ENCODE measurements at regions not wholly inside any gene's neighbourhood (a gene's known extent, or its start where the extent isn't known, plus 50 kb on each side); places are given as distances from the start of the nearest gene placed in this dataset.

GRCh38 chr3:144294659-144295538 is 323.3 kb downstream of the DIPK2A start:
- no peaks in the 10 kb centered on the region for H3K36me3 ChIP-seq (ENCODE audit: control insufficient read depth in 1 of 2, insufficient read depth in 2 of 2, low read length in 2 of 2)
- no peaks in the 10 kb centered on the region for H3K27me3 ChIP-seq (ENCODE audit: low read depth, low read length)
- no peak overlapping the region for H3K4me3 ChIP-seq (ENCODE audit: low read depth in 1 of 2, low read length in 2 of 2)
- H3K27ac ChIP-seq (ENCODE audit: low read length): no peak overlapping the region
- H3K4me1 ChIP-seq (ENCODE audit: control insufficient read depth in 1 of 2, insufficient read depth in 2 of 2, low read length in 2 of 2): no peaks in the 10 kb centered on the region
- H3K9me3 ChIP-seq (ENCODE audit: control insufficient read depth in 1 of 2, low read length in 2 of 2): no peaks in the 10 kb centered on the region

- no peak overlapping the region for H3K27ac ChIP-seq (ENCODE audit: low read length)
- H3K4me3 ChIP-seq (ENCODE audit: low read depth in 1 of 2, low read length in 2 of 2): no peak overlapping the region
- no peaks in the 10 kb centered on the region for H3K9me3 ChIP-seq (ENCODE audit: control insufficient read depth in 1 of 2, low read length in 2 of 2)
- no peaks in the 10 kb centered on the region for H3K27me3 ChIP-seq (ENCODE audit: low read depth, low read length)
- H3K4me1 ChIP-seq (ENCODE audit: control insufficient read depth in 1 of 2, insufficient read depth in 2 of 2, low read length in 2 of 2): no peaks in the 10 kb centered on the region
- no peaks in the 10 kb centered on the region for H3K36me3 ChIP-seq (ENCODE audit: control insufficient read depth in 1 of 2, insufficient read depth in 2 of 2, low read length in 2 of 2)
Measured at GRCh38 chr3:144295613-144296012, 324.0 kb downstream of the DIPK2A start.

- H3K36me3 ChIP-seq (ENCODE audit: control insufficient read depth in 1 of 2, insufficient read depth in 2 of 2, low read length in 2 of 2): no peaks in the 10 kb centered on the region
- no peaks in the 10 kb centered on the region for H3K27me3 ChIP-seq (ENCODE audit: low read depth, low read length)
- H3K4me3 ChIP-seq (ENCODE audit: low read depth in 1 of 2, low read length in 2 of 2): no peak overlapping the region
- H3K4me1 ChIP-seq (ENCODE audit: control insufficient read depth in 1 of 2, insufficient read depth in 2 of 2, low read length in 2 of 2): no peaks in the 10 kb centered on the region
- no peaks in the 10 kb centered on the region for H3K9me3 ChIP-seq (ENCODE audit: control insufficient read depth in 1 of 2, low read length in 2 of 2)
- no peak overlapping the region for H3K27ac ChIP-seq (ENCODE audit: low read length)
Measured at GRCh38 chr3:144296808-144297207, 325.2 kb downstream of the DIPK2A start.

- Histone ChIP-seq H3K4me1 (ENCODE audit: control insufficient read depth in 1 of 2, insufficient read depth in 2 of 2, low read length in 2 of 2) (no peaks in the 10 kb centered on the region), H3K9me3 (ENCODE audit: control insufficient read depth in 1 of 2, low read length in 2 of 2) (peaks cover 0 to 6% of the 10 kb centered on the region in 2 donors), H3K27me3 (ENCODE audit: low read depth, low read length) (no peaks in the 10 kb centered on the region), H3K36me3 (ENCODE audit: control insufficient read depth in 1 of 2, insufficient read depth in 2 of 2, low read length in 2 of 2) (no peaks in the 10 kb centered on the region), H3K27ac (ENCODE audit: low read length) (no peak overlapping the region), H3K4me3 (ENCODE audit: low read depth in 1 of 2, low read length in 2 of 2) (no peak overlapping the region)
Measured at GRCh38 chr3:144301863-144302262, 330.2 kb downstream of the DIPK2A start.

GRCh38 chr3:144307951-144308350 is 336.3 kb downstream of the DIPK2A start:
- Histone ChIP-seq H3K27me3 (ENCODE audit: low read depth, low read length) (no peaks in the 10 kb centered on the region), H3K4me3 (ENCODE audit: low read depth in 1 of 2, low read length in 2 of 2) (no peak overlapping the region), H3K27ac (ENCODE audit: low read length) (no peak overlapping the region), H3K36me3 (ENCODE audit: control insufficient read depth in 1 of 2, insufficient read depth in 2 of 2, low read length in 2 of 2) (no peaks in the 10 kb centered on the region), H3K4me1 (ENCODE audit: control insufficient read depth in 1 of 2, insufficient read depth in 2 of 2, low read length in 2 of 2) (no peaks in the 10 kb centered on the region), H3K9me3 (ENCODE audit: control insufficient read depth in 1 of 2, low read length in 2 of 2) (peaks cover 0 to 7% of the 10 kb centered on the region in 2 donors)

- H3K4me3 ChIP-seq (ENCODE audit: low read depth in 1 of 2, low read length in 2 of 2): no peak overlapping the region
- no peaks in the 10 kb centered on the region for H3K36me3 ChIP-seq (ENCODE audit: control insufficient read depth in 1 of 2, insufficient read depth in 2 of 2, low read length in 2 of 2)
- H3K9me3 ChIP-seq (ENCODE audit: control insufficient read depth in 1 of 2, low read length in 2 of 2): peaks cover 0 to 6% of the 10 kb centered on the region in 2 donors
- no peaks in the 10 kb centered on the region for H3K27me3 ChIP-seq (ENCODE audit: low read depth, low read length)
- no peaks in the 10 kb centered on the region for H3K4me1 ChIP-seq (ENCODE audit: control insufficient read depth in 1 of 2, insufficient read depth in 2 of 2, low read length in 2 of 2)
- H3K27ac ChIP-seq (ENCODE audit: low read length): no peak overlapping the region
Measured at GRCh38 chr3:144308396-144308795, 336.8 kb downstream of the DIPK2A start.

- no peak overlapping the region for H3K27ac ChIP-seq (ENCODE audit: low read length)
- no peak overlapping the region for H3K4me3 ChIP-seq (ENCODE audit: low read depth in 1 of 2, low read length in 2 of 2)
- no peaks in the 10 kb centered on the region for H3K36me3 ChIP-seq (ENCODE audit: control insufficient read depth in 1 of 2, insufficient read depth in 2 of 2, low read length in 2 of 2)
- H3K9me3 ChIP-seq (ENCODE audit: control insufficient read depth in 1 of 2, low read length in 2 of 2): peaks cover 0 to 3% of the 10 kb centered on the region in 2 donors
- H3K27me3 ChIP-seq (ENCODE audit: low read depth, low read length): no peaks in the 10 kb centered on the region
- H3K4me1 ChIP-seq (ENCODE audit: control insufficient read depth in 1 of 2, insufficient read depth in 2 of 2, low read length in 2 of 2): no peaks in the 10 kb centered on the region
Measured at GRCh38 chr3:144312702-144313101, 341.1 kb downstream of the DIPK2A start.

- peaks cover 0 to 3% of the 10 kb centered on the region in 2 donors for H3K9me3 ChIP-seq (ENCODE audit: control insufficient read depth in 1 of 2, low read length in 2 of 2)
Measured at GRCh38 chr3:144314946-144315345, 343.3 kb downstream of the DIPK2A start.

GRCh38 chr3:144317961-144318360 is 346.3 kb downstream of the DIPK2A start:
- Histone ChIP-seq H3K27ac (ENCODE audit: low read length) (no peak overlapping the region), H3K9me3 (ENCODE audit: control insufficient read depth in 1 of 2, low read length in 2 of 2) (no peaks in the 10 kb centered on the region), H3K4me1 (ENCODE audit: control insufficient read depth in 1 of 2, insufficient read depth in 2 of 2, low read length in 2 of 2) (no peaks in the 10 kb centered on the region), H3K4me3 (ENCODE audit: low read depth in 1 of 2, low read length in 2 of 2) (no peak overlapping the region), H3K27me3 (ENCODE audit: low read depth, low read length) (no peaks in the 10 kb centered on the region), H3K36me3 (ENCODE audit: control insufficient read depth in 1 of 2, insufficient read depth in 2 of 2, low read length in 2 of 2) (no peaks in the 10 kb centered on the region)

More at GRCh38 chr3:144314946-144315345, 343.3 kb downstream of the DIPK2A start:
- H3K27ac ChIP-seq (ENCODE audit: low read length): no peak overlapping the region
- no peak overlapping the region for H3K4me3 ChIP-seq (ENCODE audit: low read depth in 1 of 2, low read length in 2 of 2)
- no peaks in the 10 kb centered on the region for H3K36me3 ChIP-seq (ENCODE audit: control insufficient read depth in 1 of 2, insufficient read depth in 2 of 2, low read length in 2 of 2)
- H3K4me1 ChIP-seq (ENCODE audit: control insufficient read depth in 1 of 2, insufficient read depth in 2 of 2, low read length in 2 of 2): no peaks in the 10 kb centered on the region
- H3K27me3 ChIP-seq (ENCODE audit: low read depth, low read length): no peaks in the 10 kb centered on the region

GRCh38 chr3:144324076-144324475 is 352.5 kb downstream of the DIPK2A start:
- Histone ChIP-seq H3K9me3 (ENCODE audit: control insufficient read depth in 1 of 2, low read length in 2 of 2) (peaks cover 0 to 4% of the 10 kb centered on the region in 2 donors), H3K27ac (ENCODE audit: low read length) (no peak overlapping the region), H3K4me3 (ENCODE audit: low read depth in 1 of 2, low read length in 2 of 2) (no peak overlapping the region), H3K36me3 (ENCODE audit: control insufficient read depth in 1 of 2, insufficient read depth in 2 of 2, low read length in 2 of 2) (no peaks in the 10 kb centered on the region), H3K27me3 (ENCODE audit: low read depth, low read length) (no peaks in the 10 kb centered on the region), H3K4me1 (ENCODE audit: control insufficient read depth in 1 of 2, insufficient read depth in 2 of 2, low read length in 2 of 2) (no peaks in the 10 kb centered on the region)

- no peaks in the 10 kb centered on the region for H3K36me3 ChIP-seq (ENCODE audit: control insufficient read depth in 1 of 2, insufficient read depth in 2 of 2, low read length in 2 of 2)
- H3K9me3 ChIP-seq (ENCODE audit: control insufficient read depth in 1 of 2, low read length in 2 of 2): peaks cover 0 to 5% of the 10 kb centered on the region in 2 donors
- no peak overlapping the region for H3K27ac ChIP-seq (ENCODE audit: low read length)
- no peaks in the 10 kb centered on the region for H3K4me1 ChIP-seq (ENCODE audit: control insufficient read depth in 1 of 2, insufficient read depth in 2 of 2, low read length in 2 of 2)
- H3K4me3 ChIP-seq (ENCODE audit: low read depth in 1 of 2, low read length in 2 of 2): no peak overlapping the region
- H3K27me3 ChIP-seq (ENCODE audit: low read depth, low read length): no peaks in the 10 kb centered on the region
Measured at GRCh38 chr3:144332868-144333267, 361.2 kb downstream of the DIPK2A start.

- H3K9me3 ChIP-seq (ENCODE audit: control insufficient read depth in 1 of 2, low read length in 2 of 2): no peaks in the 10 kb centered on the region
- H3K4me3 ChIP-seq (ENCODE audit: low read depth in 1 of 2, low read length in 2 of 2): no peak overlapping the region
- H3K36me3 ChIP-seq (ENCODE audit: control insufficient read depth in 1 of 2, insufficient read depth in 2 of 2, low read length in 2 of 2): no peaks in the 10 kb centered on the region
- no peak overlapping the region for H3K27ac ChIP-seq (ENCODE audit: low read length)
- no peaks in the 10 kb centered on the region for H3K4me1 ChIP-seq (ENCODE audit: control insufficient read depth in 1 of 2, insufficient read depth in 2 of 2, low read length in 2 of 2)
- no peaks in the 10 kb centered on the region for H3K27me3 ChIP-seq (ENCODE audit: low read depth, low read length)
Measured at GRCh38 chr3:144341471-144341870, 369.8 kb downstream of the DIPK2A start.

Data from muscle layer of duodenum (tissue), 2 donors.